ENCODE measurements at regions not wholly inside any gene's neighbourhood (a gene's known extent, or its start where the extent isn't known, plus 50 kb on each side); places are given as distances from the start of the nearest gene placed in this dataset.

GRCh38 chr5:38766151-38766550 is 79.7 kb upstream of the OSMR start:
- CTCF ChIA-PET, result no interaction called here
- Histone ChIP-seq H3K9me3 (ENCODE audit: control extremely low read depth in 1 of 3, control insufficient read depth in 2 of 3, insufficient read depth in 1 of 3, low read length in 2 of 3) (peaks cover 0 to 6% (median 0%) of the 10 kb centered on the region in 3 donors), H4K20me1 (ENCODE audit: control insufficient read depth, insufficient read depth, low read length, poor library complexity, severe bottlenecking) (no peaks in the 10 kb centered on the region), H2AFZ (ENCODE audit: insufficient read depth, low read depth, low read length, poor library complexity, severe bottlenecking) (no peak overlapping the region), H3K4me1 (ENCODE audit: control insufficient read depth in 2 of 2, insufficient read depth in 2 of 2, low read length in 2 of 2) (no peaks in the 10 kb centered on the region), H3K36me3 (replicated peaks in 1 of 2; ENCODE audit: control extremely low read depth in 1 of 2, control insufficient read depth in 1 of 2, extremely low read depth in 1 of 2, insufficient read depth in 2 of 2, low read length in 1 of 2) (no peaks in the 10 kb centered on the region), H3K27ac (ENCODE audit: low read length in 2 of 2) (no peak overlapping the region), H3K4me2 (replicated peaks; ENCODE audit: low read depth, low read length, poor library complexity, severe bottlenecking) (no peak overlapping the region), H3K27me3 (replicated peaks in 1 of 4; ENCODE audit: control extremely low read depth in 1 of 4, control insufficient read depth in 3 of 4, insufficient read depth in 4 of 4, low read length in 3 of 4) (no peaks in the 10 kb centered on the region), H3K4me3 (ENCODE audit: control extremely low read depth in 1 of 5, extremely low read depth in 1 of 5, insufficient read depth in 1 of 5, low read depth in 2 of 5, low read length in 4 of 5) (no peak overlapping the region), H3K9ac (ENCODE audit: low read length) (no peak overlapping the region), H3K79me2 (ENCODE audit: control insufficient read depth, insufficient read depth, low read length) (no peaks in the 10 kb centered on the region)
- TF ChIP-seq CTCF (IDR thresholded peaks at IDR 0.05) (no peak), EZH2 (IDR thresholded peaks at IDR 0.05; ENCODE audit: borderline replicate concordance, insufficient read depth, low read depth, low read length, poor library complexity, severe bottlenecking) (no peak)
- ATAC-seq (ENCODE audit: low read depth) (no peak), DNase-seq (no peak)
- Mint-ChIP-seq H3K27ac (no peak overlapping the region), H3K4me1 (no peaks in the 10 kb centered on the region), H3K4me3 (no peak overlapping the region), H3K9me3 (ENCODE audit: insufficient read depth) (peaks cover 4% of the 10 kb centered on the region), H3K27me3 (peaks cover 9% of the 10 kb centered on the region)
- POLR2A ChIA-PET, result no interaction called here
- intact Hi-C loops (cut with micrococcal nuclease), result no loop called here
- WGBS (ENCODE audit: insufficient coverage), result 87% methylated on average over 2 of the region's 2 CpGs

GRCh38 chr5:38768412-38769211 is 77.2 kb upstream of the OSMR start:
- ChIA-PET CTCF (no interaction called here), POLR2A (no interaction called here)
- peaks cover 4% of the 10 kb centered on the region for H3K9me3 Mint-ChIP-seq (ENCODE audit: insufficient read depth)
- 88% methylated on average over 3 of the region's 9 CpGs for WGBS (ENCODE audit: insufficient coverage)
- Histone ChIP-seq H3K4me1 (ENCODE audit: control insufficient read depth in 2 of 2, insufficient read depth in 2 of 2, low read length in 2 of 2) (no peaks in the 10 kb centered on the region), H3K79me2 (ENCODE audit: control insufficient read depth, insufficient read depth, low read length) (no peaks in the 10 kb centered on the region), H3K27me3 (replicated peaks in 1 of 4; ENCODE audit: control extremely low read depth in 1 of 4, control insufficient read depth in 3 of 4, insufficient read depth in 4 of 4, low read length in 3 of 4) (no peaks in the 10 kb centered on the region), H2AFZ (ENCODE audit: insufficient read depth, low read depth, low read length, poor library complexity, severe bottlenecking) (no peak overlapping the region), H3K4me3 (ENCODE audit: control extremely low read depth in 1 of 5, extremely low read depth in 1 of 5, insufficient read depth in 1 of 5, low read depth in 2 of 5, low read length in 4 of 5) (no peak overlapping the region), H3K9me3 (ENCODE audit: control extremely low read depth in 1 of 3, control insufficient read depth in 2 of 3, insufficient read depth in 1 of 3, low read length in 2 of 3) (peaks cover 0 to 6% (median 0%) of the 10 kb centered on the region in 3 donors), H3K36me3 (replicated peaks in 1 of 2; ENCODE audit: control extremely low read depth in 1 of 2, control insufficient read depth in 1 of 2, extremely low read depth in 1 of 2, insufficient read depth in 2 of 2, low read length in 1 of 2) (no peaks in the 10 kb centered on the region), H3K9ac (ENCODE audit: low read length) (no peak overlapping the region), H3K4me2 (replicated peaks; ENCODE audit: low read depth, low read length, poor library complexity, severe bottlenecking) (no peak overlapping the region), H4K20me1 (ENCODE audit: control insufficient read depth, insufficient read depth, low read length, poor library complexity, severe bottlenecking) (no peaks in the 10 kb centered on the region), H3K27ac (ENCODE audit: low read length in 2 of 2) (no peak overlapping the region)
- intact Hi-C loops (cut with micrococcal nuclease), result no loop called here
- H3K27me3 Mint-ChIP-seq, result peaks cover 11% of the 10 kb centered on the region
- ATAC-seq (ENCODE audit: low read depth) (no peak), DNase-seq (no peak)
- no peak overlapping the region for H3K27ac Mint-ChIP-seq
- no peak overlapping the region for H3K4me3 Mint-ChIP-seq
- TF ChIP-seq CTCF (IDR thresholded peaks at IDR 0.05), result no peak
- TF ChIP-seq EZH2 (IDR thresholded peaks at IDR 0.05; ENCODE audit: borderline replicate concordance, insufficient read depth, low read depth, low read length, poor library complexity, severe bottlenecking), result no peak
- H3K4me1 Mint-ChIP-seq, result no peaks in the 10 kb centered on the region
